IMR-90 (cell line): ENCODE measurements at regions not wholly inside any gene's neighbourhood (a gene's known extent, or its start where the extent isn't known, plus 50 kb on each side); places are given as distances from the start of the nearest gene placed in this dataset.

Source experiments
- CEBPB ChIP-seq: IDR thresholded peaks from 2 replicates; pipeline ENCODE4 v1.6.1; 2012; ENCODE audit warnings: low read depth, low read length, improper control_type of control experiment
- CTCF ChIP-seq: conservative IDR thresholded peaks from 2 replicates; pipeline ENCODE4 v1.5.1; 2012; ENCODE audit warnings: mild to moderate bottlenecking, low read depth, low read length, improper control_type of control experiment
- ELK1 ChIP-seq: fragments of 150-350 bp; IDR thresholded peaks from 2 replicates; pipeline ENCODE4 v1.6.1; 2016; ENCODE audit warnings: low read depth, mild to moderate bottlenecking, low read length, moderate library complexity, borderline replicate concordance
- MAFK ChIP-seq: IDR thresholded peaks from 2 replicates; pipeline ENCODE4 v1.6.1; 2012; ENCODE audit warnings: low read depth, low read length, improper control_type of control experiment
- MXI1 ChIP-seq: IDR thresholded peaks from 2 replicates; pipeline ENCODE4 v1.6.1; 2012; ENCODE audit warnings: low read depth, mild to moderate bottlenecking, low read length, moderate library complexity, borderline replicate concordance
- NFE2L2 ChIP-seq: fragments of 150-350 bp; IDR thresholded peaks from 2 replicates; pipeline ENCODE4 v1.6.1; 2016; ENCODE audit warnings: low read depth, mild to moderate bottlenecking, low read length
- POLR2A ChIP-seq: IDR thresholded peaks from 2 replicates; pipeline ENCODE4 v1.6.1; 2012; ENCODE audit warnings: mild to moderate bottlenecking, low read depth, low read length
- RAD21 ChIP-seq: IDR thresholded peaks from 2 replicates; pipeline ENCODE4 v1.6.1; 2012; ENCODE audit warnings: low read length, improper control_type of control experiment
- RCOR1 ChIP-seq: IDR thresholded peaks from 2 replicates; pipeline ENCODE4 v1.6.1; 2012; ENCODE audit warnings: mild to moderate bottlenecking, low read length, improper control_type of control experiment; ENCODE audit not compliant: insufficient replicate concordance
- RFX5 ChIP-seq: IDR thresholded peaks from 2 replicates; pipeline ENCODE4 v1.8.0; 2012; ENCODE audit warnings: low read depth, mild to moderate bottlenecking, low read length, moderate library complexity
- SMC3 ChIP-seq: fragments of 150-350 bp; IDR thresholded peaks from 2 replicates; pipeline ENCODE4 v1.6.1; 2016; ENCODE audit warnings: low read depth, mild to moderate bottlenecking, antibody characterized with exemption, low read length, moderate library complexity
- USF2 ChIP-seq: fragments of 150-350 bp; IDR thresholded peaks from 2 replicates; pipeline ENCODE4 v1.6.1; 2017; ENCODE audit warnings: mild to moderate bottlenecking, antibody characterized with exemption, low read length, low read depth

- no peak for TF ChIP-seq POLR2A
- TF ChIP-seq CEBPB = no peak
- no peak for TF ChIP-seq CTCF
- no peak for TF ChIP-seq RAD21
- no peak for TF ChIP-seq RFX5
- TF ChIP-seq USF2 = no peak
- no peak for TF ChIP-seq MXI1
- TF ChIP-seq MAFK = no peak
- no peak for TF ChIP-seq SMC3
- TF ChIP-seq RCOR1 = no peak
- TF ChIP-seq NFE2L2 = no peak
- TF ChIP-seq ELK1 = no peak
These were observed 82.3 kb upstream of the SPTBN1 start for GRCh38 chr2:54373855-54374254.
